GM23248 (cell line): ENCODE measurements at regions not wholly inside any gene's neighbourhood (a gene's known extent, or its start where the extent isn't known, plus 50 kb on each side); places are given as distances from the start of the nearest gene placed in this dataset.
"Not testable (repeated sequence)": the region's sequence is repeated elsewhere in the genome, so short reads cannot be mapped to it uniquely, and the experiment has no call there.

ENCODE experiments used
- EZH2 ChIP-seq: fragments of 200-600 bp; sonication (generic); IDR thresholded peaks from 2 replicates; pipeline ENCODE4 v1.6.1; 2018; ENCODE audit warnings: antibody characterized with exemption, mild to moderate bottlenecking; ENCODE audit not compliant: insufficient read depth, poor library complexity, severe bottlenecking
- EZH2phosphoT487 ChIP-seq: fragments of 200-600 bp; sonication (generic); IDR thresholded peaks from 2 replicates; pipeline ENCODE4 v1.6.1; 2018; ENCODE audit warnings: antibody characterized with exemption, moderate library complexity, mild to moderate bottlenecking, low read depth; ENCODE audit not compliant: insufficient read depth

DNA sequence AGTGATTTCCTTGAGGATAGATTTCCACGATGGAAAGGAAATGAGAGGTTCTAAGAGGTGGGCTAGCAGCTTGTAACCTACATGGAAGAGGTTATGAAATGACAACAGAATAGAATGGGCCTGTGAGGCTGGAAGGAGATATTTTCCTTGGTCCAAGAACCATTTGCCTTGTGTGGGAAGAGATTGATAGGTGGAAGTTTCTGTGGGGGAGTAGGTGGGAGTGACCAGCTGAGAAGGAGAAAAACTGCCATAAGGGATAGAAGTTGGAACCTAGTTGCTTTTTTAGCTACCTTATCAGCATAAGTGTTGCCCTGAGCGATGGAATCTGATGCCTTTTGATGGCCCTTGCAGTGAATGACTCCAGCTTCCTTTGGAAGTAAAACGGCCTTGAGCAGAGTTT, 60.4 kb upstream of the NAA35 start:
- not testable (repeated sequence) for TF ChIP-seq EZH2, EZH2phosphoT487
